Activated CD8-positive, alpha-beta T cell treated with anti-CD3 and anti-CD28 coated beads, Interleukin-2, amount 10 ng/mL, durations not matched to agents 7 days and 5 days (primary cell): ENCODE measurements at regions not wholly inside any gene's neighbourhood (a gene's known extent, or its start where the extent isn't known, plus 50 kb on each side); places are given as distances from the start of the nearest gene placed in this dataset.

Experiments
- ATAC-seq: fragments of 150-1000 bp; cut with Tn5 transposase; one replicate; pipeline ENCODE4 v1.10.0; 2021; ENCODE audit warnings: moderate library complexity
- CTCF ChIA-PET: fragments of 350-600 bp; sonication (Branson Sonifier 250); formaldehyde crosslinking; loops from one replicate; lab custom pipeline; 2021; ENCODE audit warnings: antibody characterized with exemption; lab: Charles Lee
- POLR2A ChIA-PET: fragments of 350-600 bp; sonication (Branson Sonifier 250); formaldehyde crosslinking; loops from one replicate; lab custom pipeline; 2021; ENCODE audit warnings: antibody characterized with exemption; lab: Charles Lee
- DNase-seq: peaks from one replicate; pipeline ENCODE4 v3.0.0-alpha.2; 2020
- H3K27ac Mint-ChIP-seq: one replicate; pipeline ENCODE4 v1.8.0; 2021; ENCODE audit warnings: mild to moderate bottlenecking, mixed read lengths
- H3K27me3 Mint-ChIP-seq: one replicate; pipeline ENCODE4 v1.8.0; 2021; ENCODE audit warnings: low read depth, mixed read lengths
- H3K36me3 Mint-ChIP-seq: one replicate; pipeline ENCODE4 v1.8.0; 2021; ENCODE audit warnings: low read depth, mixed read lengths
- H3K4me1 Mint-ChIP-seq: one replicate; pipeline ENCODE4 v1.8.0; 2021; ENCODE audit warnings: low read depth, mixed read lengths
- H3K4me3 Mint-ChIP-seq: one replicate; pipeline ENCODE4 v1.8.0; 2021; ENCODE audit warnings: mild to moderate bottlenecking, mixed read lengths
- H3K9me3 Mint-ChIP-seq: one replicate; pipeline ENCODE4 v1.8.0; 2022; ENCODE audit warnings: mixed read lengths; ENCODE audit not compliant: insufficient read depth

GRCh38 chr10:94219829-94220228 lies 142.9 kb downstream of the NOC3L start:
- no peak overlapping the region for H3K27ac Mint-ChIP-seq
- ATAC-seq = no peak
- DNase-seq = no peak
- no peaks in the 10 kb centered on the region for H3K9me3 Mint-ChIP-seq
- H3K27me3 Mint-ChIP-seq = no peaks in the 10 kb centered on the region
- H3K4me1 Mint-ChIP-seq = no peaks in the 10 kb centered on the region
- CTCF ChIA-PET = no interaction called here
- no peaks in the 10 kb centered on the region for H3K36me3 Mint-ChIP-seq
- POLR2A ChIA-PET = no interaction called here
- H3K4me3 Mint-ChIP-seq = no peak overlapping the region

- Mint-ChIP-seq H3K27ac (no peak overlapping the region), H3K9me3 (no peaks in the 10 kb centered on the region), H3K4me3 (no peak overlapping the region), H3K36me3 (no peaks in the 10 kb centered on the region), H3K27me3 (no peaks in the 10 kb centered on the region), H3K4me1 (no peaks in the 10 kb centered on the region)
- POLR2A ChIA-PET = no interaction called here
- ATAC-seq = no peak
- DNase-seq = no peak
- CTCF ChIA-PET = interaction anchor here (1.2 kb wide), 1 partner anchor 99 kb away, joined by 3 read pairs; no protein-coding TSS in a partner anchor
Observed at GRCh38 chr10:94220717-94221116, 142.0 kb downstream of the NOC3L start.

GRCh38 chr10:94223702-94224370 lies 138.9 kb downstream of the NOC3L start:
- H3K4me3 Mint-ChIP-seq = no peak overlapping the region
- H3K9me3 Mint-ChIP-seq = no peaks in the 10 kb centered on the region
- DNase-seq (no peak), ATAC-seq (no peak)
- no peaks in the 10 kb centered on the region for H3K36me3 Mint-ChIP-seq
- no peaks in the 10 kb centered on the region for H3K27me3 Mint-ChIP-seq
- ChIA-PET CTCF (no interaction called here), POLR2A (no interaction called here)
- no peak overlapping the region for H3K27ac Mint-ChIP-seq
- H3K4me1 Mint-ChIP-seq = no peaks in the 10 kb centered on the region

GRCh38 chr10:94224656-94225055 lies 138.1 kb downstream of the NOC3L start:
- Mint-ChIP-seq H3K9me3 (no peaks in the 10 kb centered on the region), H3K4me1 (no peaks in the 10 kb centered on the region), H3K36me3 (no peaks in the 10 kb centered on the region), H3K27ac (no peak overlapping the region), H3K27me3 (no peaks in the 10 kb centered on the region), H3K4me3 (no peak overlapping the region)
- DNase-seq = no peak
- POLR2A ChIA-PET = no interaction called here
- ATAC-seq = no peak
- CTCF ChIA-PET = no interaction called here

GRCh38 chr10:94225589-94225988 lies 137.2 kb downstream of the NOC3L start:
- POLR2A ChIA-PET = no interaction called here
- no peak for DNase-seq
- no peak for ATAC-seq
- Mint-ChIP-seq H3K27ac (no peak overlapping the region), H3K27me3 (no peaks in the 10 kb centered on the region), H3K36me3 (no peaks in the 10 kb centered on the region), H3K4me3 (no peak overlapping the region), H3K4me1 (no peaks in the 10 kb centered on the region), H3K9me3 (no peaks in the 10 kb centered on the region)
- CTCF ChIA-PET = no interaction called here

GRCh38 chr10:94230134-94230785 lies 132.5 kb downstream of the NOC3L start:
- no peaks in the 10 kb centered on the region for H3K9me3 Mint-ChIP-seq
- no peaks in the 10 kb centered on the region for H3K27me3 Mint-ChIP-seq
- no peak overlapping the region for H3K27ac Mint-ChIP-seq
- H3K4me3 Mint-ChIP-seq = no peak overlapping the region
- POLR2A ChIA-PET = no interaction called here
- no peak for DNase-seq
- H3K4me1 Mint-ChIP-seq = no peaks in the 10 kb centered on the region
- no peak for ATAC-seq
- H3K36me3 Mint-ChIP-seq = no peaks in the 10 kb centered on the region
- CTCF ChIA-PET = no interaction called here

- ATAC-seq (no peak), DNase-seq (no peak)
- Mint-ChIP-seq H3K27me3 (peaks cover 4% of the 10 kb centered on the region), H3K36me3 (no peaks in the 10 kb centered on the region), H3K4me1 (no peaks in the 10 kb centered on the region), H3K27ac (no peak overlapping the region), H3K4me3 (no peak overlapping the region), H3K9me3 (no peaks in the 10 kb centered on the region)
- ChIA-PET POLR2A (no interaction called here), CTCF (no interaction called here)
Observed at GRCh38 chr10:94232711-94233383, 129.9 kb downstream of the NOC3L start.

GRCh38 chr10:94235461-94235860 lies 127.3 kb downstream of the NOC3L start:
- CTCF ChIA-PET = no interaction called here
- no peak overlapping the region for H3K4me3 Mint-ChIP-seq
- H3K9me3 Mint-ChIP-seq = no peaks in the 10 kb centered on the region
- no peak overlapping the region for H3K27ac Mint-ChIP-seq
- peaks cover 16% of the 10 kb centered on the region for H3K27me3 Mint-ChIP-seq
- no peaks in the 10 kb centered on the region for H3K36me3 Mint-ChIP-seq
- no peak for ATAC-seq
- no peak for DNase-seq
- POLR2A ChIA-PET = no interaction called here
- H3K4me1 Mint-ChIP-seq = no peaks in the 10 kb centered on the region

- ATAC-seq (no peak), DNase-seq (no peak)
- Mint-ChIP-seq H3K4me1 (no peaks in the 10 kb centered on the region), H3K9me3 (no peaks in the 10 kb centered on the region), H3K4me3 (no peak overlapping the region), H3K36me3 (no peaks in the 10 kb centered on the region), H3K27me3 (peaks cover 17% of the 10 kb centered on the region), H3K27ac (no peak overlapping the region)
- POLR2A ChIA-PET = no interaction called here
- CTCF ChIA-PET = no interaction called here
Observed at GRCh38 chr10:94238006-94238617, 124.6 kb downstream of the NOC3L start.

GRCh38 chr10:94239696-94240095 lies 123.0 kb downstream of the NOC3L start:
- ChIA-PET CTCF (no interaction called here), POLR2A (no interaction called here)
- Mint-ChIP-seq H3K27ac (no peak overlapping the region), H3K4me3 (no peak overlapping the region), H3K27me3 (peaks cover 18% of the 10 kb centered on the region), H3K9me3 (no peaks in the 10 kb centered on the region), H3K4me1 (no peaks in the 10 kb centered on the region), H3K36me3 (no peaks in the 10 kb centered on the region)
- DNase-seq (no peak), ATAC-seq (no peak)

GRCh38 chr10:94240491-94240890 lies 122.2 kb downstream of the NOC3L start:
- CTCF ChIA-PET = no interaction called here
- no peak for ATAC-seq

GRCh38 chr10:94240901-94241300 lies 121.8 kb downstream of the NOC3L start:
- ChIA-PET CTCF (no interaction called here), POLR2A (no interaction called here)

More at GRCh38 chr10:94240491-94240890, 122.2 kb downstream of the NOC3L start:
- Mint-ChIP-seq H3K9me3 (no peaks in the 10 kb centered on the region), H3K27me3 (peaks cover 18% of the 10 kb centered on the region), H3K4me3 (no peak overlapping the region), H3K36me3 (no peaks in the 10 kb centered on the region), H3K4me1 (no peaks in the 10 kb centered on the region), H3K27ac (no peak overlapping the region)
- no peak for DNase-seq
- POLR2A ChIA-PET = no interaction called here

More at GRCh38 chr10:94240901-94241300, 121.8 kb downstream of the NOC3L start:
- H3K9me3 Mint-ChIP-seq = no peaks in the 10 kb centered on the region
- H3K27me3 Mint-ChIP-seq = peaks cover 18% of the 10 kb centered on the region
- H3K27ac Mint-ChIP-seq = no peak overlapping the region
- ATAC-seq (no peak), DNase-seq (no peak)
- H3K4me3 Mint-ChIP-seq = no peak overlapping the region
- no peaks in the 10 kb centered on the region for H3K4me1 Mint-ChIP-seq
- H3K36me3 Mint-ChIP-seq = no peaks in the 10 kb centered on the region
